ENCODE measurements at regions not wholly inside any gene's neighbourhood (a gene's known extent, or its start where the extent isn't known, plus 50 kb on each side); places are given as distances from the start of the nearest gene placed in this dataset.
"Not testable (repeated sequence)": the region's sequence is repeated elsewhere in the genome, so short reads cannot be mapped to it uniquely, and the experiment has no call there.

- H3K4me3 Mint-ChIP-seq: peak overlapping the region in 2 of 4 donors; percentile 22 to 77
- Histone ChIP-seq H3K9me3 (ENCODE audit: control insufficient read depth in 2 of 2, low read length in 2 of 2) (no peaks in the 10 kb centered on the region), H3K36me3 (ENCODE audit: control insufficient read depth, insufficient read depth, low read length) (no peaks in the 10 kb centered on the region), H3K27ac (ENCODE audit: insufficient read depth, low read length, poor library complexity, severe bottlenecking) (no peak overlapping the region), H3K27me3 (ENCODE audit: control insufficient read depth, insufficient read depth, low read length) (peaks cover 6% of the 10 kb centered on the region), H3K4me1 (ENCODE audit: control insufficient read depth, insufficient read depth, low read length, poor library complexity, severe bottlenecking) (peaks cover 4% of the 10 kb centered on the region), H3K4me3 (ENCODE audit: low read depth, low read length) (peak overlapping the region; percentile 9)
- H3K27me3 Mint-ChIP-seq: peaks cover 7% of the 10 kb centered on the region
- peaks cover 0 to 1% (median 0%) of the 10 kb centered on the region in 7 donors for H3K9me3 Mint-ChIP-seq
- peaks cover 0 to 21% (median 3%) of the 10 kb centered on the region in 4 donors for H3K4me1 Mint-ChIP-seq
- DNase-seq: no peak
- no peak for ATAC-seq (ENCODE audit: low read depth in 2 of 2)
- peak overlapping the region in 2 of 3 donors; percentile 44 to 51 for H3K27ac Mint-ChIP-seq
- peaks cover 7% of the 10 kb centered on the region for H3K36me3 Mint-ChIP-seq
These were observed 174.9 kb upstream of the RPH3A start for GRCh38 chr12:112616469-112617152.

GRCh38 chr12:112617153-112617505, 174.4 kb upstream of the RPH3A start:
- H3K27ac ChIP-seq (ENCODE audit: insufficient read depth, low read length, poor library complexity, severe bottlenecking): no peak overlapping the region
- Mint-ChIP-seq H3K36me3 (peaks cover 7% of the 10 kb centered on the region), H3K27me3 (peaks cover 7% of the 10 kb centered on the region), H3K9me3 (peaks cover 0 to 1% (median 0%) of the 10 kb centered on the region in 7 donors), H3K4me3 (peak overlapping the region in 1 of 4 donors; percentile 77), H3K4me1 (peaks cover 0 to 21% (median 3%) of the 10 kb centered on the region in 4 donors), H3K27ac (peak overlapping the region in 2 of 3 donors; percentile 44 to 51)
- H3K9me3 ChIP-seq (ENCODE audit: control insufficient read depth in 2 of 2, low read length in 2 of 2): no peaks in the 10 kb centered on the region
- H3K27me3 ChIP-seq (ENCODE audit: control insufficient read depth, insufficient read depth, low read length): peaks cover 6% of the 10 kb centered on the region
- no peaks in the 10 kb centered on the region for H3K36me3 ChIP-seq (ENCODE audit: control insufficient read depth, insufficient read depth, low read length)
- ATAC-seq (ENCODE audit: low read depth in 2 of 2) (no peak), DNase-seq (no peak)
- peaks cover 4% of the 10 kb centered on the region for H3K4me1 ChIP-seq (ENCODE audit: control insufficient read depth, insufficient read depth, low read length, poor library complexity, severe bottlenecking)
- H3K4me3 ChIP-seq (ENCODE audit: low read depth, low read length): peak overlapping the region; percentile 9

- H3K27ac ChIP-seq (ENCODE audit: insufficient read depth, low read length, poor library complexity, severe bottlenecking): no peak overlapping the region
- no peaks in the 10 kb centered on the region for H3K36me3 Mint-ChIP-seq
- H3K27ac Mint-ChIP-seq: no peak overlapping the region
- no peak overlapping the region for H3K4me3 Mint-ChIP-seq
- DNase-seq (no peak), ATAC-seq (ENCODE audit: low read depth in 2 of 2) (no peak)
- H3K27me3 ChIP-seq (ENCODE audit: control insufficient read depth, insufficient read depth, low read length): no peaks in the 10 kb centered on the region
- H3K9me3 Mint-ChIP-seq: peaks cover 0 to 6% (median 0%) of the 10 kb centered on the region in 7 donors
- H3K4me3 ChIP-seq (ENCODE audit: low read depth, low read length): no peak overlapping the region
- H3K4me1 Mint-ChIP-seq: peaks cover 0 to 4% (median 0%) of the 10 kb centered on the region in 4 donors
- H3K9me3 ChIP-seq (ENCODE audit: control insufficient read depth in 2 of 2, low read length in 2 of 2): no peaks in the 10 kb centered on the region
- H3K4me1 ChIP-seq (ENCODE audit: control insufficient read depth, insufficient read depth, low read length, poor library complexity, severe bottlenecking): no peaks in the 10 kb centered on the region
- no peaks in the 10 kb centered on the region for H3K36me3 ChIP-seq (ENCODE audit: control insufficient read depth, insufficient read depth, low read length)
- H3K27me3 Mint-ChIP-seq: peaks cover 5% of the 10 kb centered on the region
These were observed 163.7 kb upstream of the RPH3A start for GRCh38 chr12:112627851-112628250.

GRCh38 chr12:112631974-112632373, 159.6 kb upstream of the RPH3A start:
- H3K27ac ChIP-seq (ENCODE audit: insufficient read depth, low read length, poor library complexity, severe bottlenecking); H3K4me1 ChIP-seq (ENCODE audit: control insufficient read depth, insufficient read depth, low read length, poor library complexity, severe bottlenecking); H3K27me3 Mint-ChIP-seq; H3K36me3 Mint-ChIP-seq; DNase-seq; H3K4me3 ChIP-seq (ENCODE audit: low read depth, low read length); H3K4me1 Mint-ChIP-seq; H3K36me3 ChIP-seq (ENCODE audit: control insufficient read depth, insufficient read depth, low read length); H3K9me3 ChIP-seq (ENCODE audit: control insufficient read depth in 2 of 2, low read length in 2 of 2); H3K4me3 Mint-ChIP-seq; H3K27ac Mint-ChIP-seq; ATAC-seq (ENCODE audit: low read depth in 2 of 2); H3K27me3 ChIP-seq (ENCODE audit: control insufficient read depth, insufficient read depth, low read length); H3K9me3 Mint-ChIP-seq: not testable (repeated sequence)

GRCh38 chr12:112635036-112635435, 156.5 kb upstream of the RPH3A start:
- Histone ChIP-seq H3K4me3 (ENCODE audit: low read depth, low read length) (no peak overlapping the region), H3K36me3 (ENCODE audit: control insufficient read depth, insufficient read depth, low read length) (no peaks in the 10 kb centered on the region), H3K27me3 (ENCODE audit: control insufficient read depth, insufficient read depth, low read length) (peaks cover 9% of the 10 kb centered on the region), H3K27ac (ENCODE audit: insufficient read depth, low read length, poor library complexity, severe bottlenecking) (no peak overlapping the region), H3K4me1 (ENCODE audit: control insufficient read depth, insufficient read depth, low read length, poor library complexity, severe bottlenecking) (no peaks in the 10 kb centered on the region), H3K9me3 (ENCODE audit: control insufficient read depth in 2 of 2, low read length in 2 of 2) (no peaks in the 10 kb centered on the region)
- Mint-ChIP-seq H3K27me3 (peaks cover 9% of the 10 kb centered on the region), H3K36me3 (no peaks in the 10 kb centered on the region), H3K27ac (no peak overlapping the region), H3K4me1 (peaks cover 0 to 5% (median 2%) of the 10 kb centered on the region in 4 donors), H3K9me3 (peaks cover 0 to 8% (median 0%) of the 10 kb centered on the region in 7 donors), H3K4me3 (no peak overlapping the region)
- DNase-seq: no peak
- no peak for ATAC-seq (ENCODE audit: low read depth in 2 of 2)

- no peaks in the 10 kb centered on the region for H3K36me3 Mint-ChIP-seq
- Histone ChIP-seq H3K4me1 (ENCODE audit: control insufficient read depth, insufficient read depth, low read length, poor library complexity, severe bottlenecking) (no peaks in the 10 kb centered on the region), H3K4me3 (ENCODE audit: low read depth, low read length) (no peak overlapping the region), H3K27ac (ENCODE audit: insufficient read depth, low read length, poor library complexity, severe bottlenecking) (no peak overlapping the region), H3K9me3 (ENCODE audit: control insufficient read depth in 2 of 2, low read length in 2 of 2) (no peaks in the 10 kb centered on the region), H3K27me3 (ENCODE audit: control insufficient read depth, insufficient read depth, low read length) (peaks cover 12% of the 10 kb centered on the region), H3K36me3 (ENCODE audit: control insufficient read depth, insufficient read depth, low read length) (no peaks in the 10 kb centered on the region)
- peaks cover 0 to under 1% (median 0%) of the 10 kb centered on the region in 4 donors for H3K4me1 Mint-ChIP-seq
- peaks cover 0 to 2% (median 0%) of the 10 kb centered on the region in 7 donors for H3K9me3 Mint-ChIP-seq
- DNase-seq (no peak), ATAC-seq (ENCODE audit: low read depth in 2 of 2) (no peak)
- peaks cover 9% of the 10 kb centered on the region for H3K27me3 Mint-ChIP-seq
- no peak overlapping the region for H3K4me3 Mint-ChIP-seq
- no peak overlapping the region for H3K27ac Mint-ChIP-seq
These were observed 153.1 kb upstream of the RPH3A start for GRCh38 chr12:112638420-112638819.

GRCh38 chr12:112645586-112645985, 146.0 kb upstream of the RPH3A start:
- no peak overlapping the region for H3K27ac ChIP-seq (ENCODE audit: insufficient read depth, low read length, poor library complexity, severe bottlenecking)
- H3K27me3 Mint-ChIP-seq: peaks cover 9% of the 10 kb centered on the region
- no peak for ATAC-seq (ENCODE audit: low read depth in 2 of 2)
- H3K27ac Mint-ChIP-seq: no peak overlapping the region
- H3K9me3 ChIP-seq (ENCODE audit: control insufficient read depth in 2 of 2, low read length in 2 of 2): no peaks in the 10 kb centered on the region
- no peak for DNase-seq
- H3K4me1 ChIP-seq (ENCODE audit: control insufficient read depth, insufficient read depth, low read length, poor library complexity, severe bottlenecking): no peaks in the 10 kb centered on the region
- peaks cover 0 to 4% (median 0%) of the 10 kb centered on the region in 7 donors for H3K9me3 Mint-ChIP-seq
- peaks cover 8% of the 10 kb centered on the region for H3K27me3 ChIP-seq (ENCODE audit: control insufficient read depth, insufficient read depth, low read length)
- H3K36me3 Mint-ChIP-seq: no peaks in the 10 kb centered on the region
- H3K4me3 Mint-ChIP-seq: no peak overlapping the region
- no peaks in the 10 kb centered on the region for H3K4me1 Mint-ChIP-seq
- H3K4me3 ChIP-seq (ENCODE audit: low read depth, low read length): no peak overlapping the region
- no peaks in the 10 kb centered on the region for H3K36me3 ChIP-seq (ENCODE audit: control insufficient read depth, insufficient read depth, low read length)

GRCh38 chr12:112656141-112656540, 135.4 kb upstream of the RPH3A start:
- H3K9me3 Mint-ChIP-seq: peaks cover 0 to 3% (median 0%) of the 10 kb centered on the region in 7 donors
- no peak overlapping the region for H3K4me3 Mint-ChIP-seq
- no peaks in the 10 kb centered on the region for H3K9me3 ChIP-seq (ENCODE audit: control insufficient read depth in 2 of 2, low read length in 2 of 2)
- H3K36me3 Mint-ChIP-seq: no peaks in the 10 kb centered on the region
- peaks cover 0 to 4% (median 0%) of the 10 kb centered on the region in 4 donors for H3K4me1 Mint-ChIP-seq
- no peak overlapping the region for H3K27ac Mint-ChIP-seq
- ATAC-seq (ENCODE audit: low read depth in 2 of 2) (no peak), DNase-seq (no peak)
- H3K4me3 ChIP-seq (ENCODE audit: low read depth, low read length): no peak overlapping the region
- no peak overlapping the region for H3K27ac ChIP-seq (ENCODE audit: insufficient read depth, low read length, poor library complexity, severe bottlenecking)
- H3K36me3 ChIP-seq (ENCODE audit: control insufficient read depth, insufficient read depth, low read length): no peaks in the 10 kb centered on the region
- peaks cover 22% of the 10 kb centered on the region for H3K27me3 Mint-ChIP-seq
- no peaks in the 10 kb centered on the region for H3K4me1 ChIP-seq (ENCODE audit: control insufficient read depth, insufficient read depth, low read length, poor library complexity, severe bottlenecking)
- H3K27me3 ChIP-seq (ENCODE audit: control insufficient read depth, insufficient read depth, low read length): peaks cover 2% of the 10 kb centered on the region
